ENCODE measurements at regions not wholly inside any gene's neighbourhood (a gene's known extent, or its start where the extent isn't known, plus 50 kb on each side); places are given as distances from the start of the nearest gene placed in this dataset.

GRCh38 chr14:99346470-99347080 lies 74.6 kb upstream of the BCL11B start:
- TF ChIP-seq NR2C2 (CRISPR knock-in tag; IDR thresholded peaks at IDR 0.05) (no peak), CTCF (IDR thresholded peaks at IDR 0.05) (no peak), ATF2 (CRISPR knock-in tag; IDR thresholded peaks at IDR 0.05; ENCODE audit: borderline replicate concordance, low read depth) (no peak), ZNF281 (CRISPR knock-in tag; IDR thresholded peaks at IDR 0.05) (no peak), GTF2I (CRISPR knock-in tag; conservative IDR thresholded peaks at IDR 0.05) (no peak), NR3C1 (CRISPR knock-in tag; conservative IDR thresholded peaks at IDR 0.05; ENCODE audit: low read depth) (no peak), ZNF263 (CRISPR knock-in tag; IDR thresholded peaks at IDR 0.05; ENCODE audit: low read depth) (no peak), TEAD1 (CRISPR knock-in tag; IDR thresholded peaks at IDR 0.05) (no peak), IRF1 (CRISPR knock-in tag; IDR thresholded peaks at IDR 0.05) (no peak)
